GM19324 (cell line): ENCODE measurements at regions not wholly inside any gene's neighbourhood (a gene's known extent, or its start where the extent isn't known, plus 50 kb on each side); places are given as distances from the start of the nearest gene placed in this dataset.
"Not testable (repeated sequence)": the region's sequence is repeated elsewhere in the genome, so short reads cannot be mapped to it uniquely, and the experiment has no call there.

Source experiments
- ATAC-seq: cut with Tn5 transposase; IDR thresholded peaks from one replicate; pipeline ENCODE4 v1.9.1; 2021; ENCODE audit warnings: mild to moderate bottlenecking, moderate library complexity; ENCODE audit not compliant: unreplicated experiment, low FRiP score

DNA sequence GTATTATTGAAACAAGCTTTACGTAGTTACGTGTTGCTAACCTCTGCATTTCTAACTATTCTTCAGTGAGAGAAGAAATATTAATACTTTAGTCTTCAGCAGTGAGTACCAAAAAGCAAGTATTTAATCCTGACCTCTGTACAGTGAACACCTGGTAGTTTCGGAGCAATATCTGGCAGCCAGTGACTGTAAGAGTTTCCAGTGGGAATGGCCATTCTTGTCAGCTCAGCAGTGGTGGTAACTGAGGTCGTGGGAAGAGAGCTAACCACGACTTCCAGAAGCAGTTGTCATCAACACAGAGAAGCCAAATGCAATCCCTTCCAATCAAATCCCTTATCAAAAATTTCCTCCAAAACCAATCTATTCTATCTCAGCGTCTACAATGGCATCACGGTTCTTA, 1500.2 kb upstream of the FLRT2 start:
- ATAC-seq = no peak

GRCh38 chr14:84036840-84037239, 1493.1 kb upstream of the FLRT2 start:
- ATAC-seq = no peak

DNA sequence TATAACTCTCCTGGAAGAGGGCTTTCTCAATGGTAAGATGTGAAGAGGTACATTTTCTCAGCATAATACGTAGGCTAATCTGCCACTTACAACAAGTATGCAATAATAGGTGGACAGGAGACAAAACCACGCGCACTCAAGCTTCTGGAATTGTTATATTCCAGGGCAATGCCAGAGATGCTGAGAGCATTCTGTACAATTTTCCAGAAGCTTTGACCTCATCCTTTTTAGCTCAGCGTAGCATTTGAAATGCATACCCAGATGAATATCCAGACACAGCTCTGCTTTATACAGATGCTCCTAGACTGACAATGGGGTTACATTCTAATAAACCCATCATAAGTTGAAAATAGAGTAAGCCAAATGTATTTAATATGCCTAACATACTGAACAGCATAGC, 1492.4 kb upstream of the FLRT2 start:
- no peak for ATAC-seq

DNA sequence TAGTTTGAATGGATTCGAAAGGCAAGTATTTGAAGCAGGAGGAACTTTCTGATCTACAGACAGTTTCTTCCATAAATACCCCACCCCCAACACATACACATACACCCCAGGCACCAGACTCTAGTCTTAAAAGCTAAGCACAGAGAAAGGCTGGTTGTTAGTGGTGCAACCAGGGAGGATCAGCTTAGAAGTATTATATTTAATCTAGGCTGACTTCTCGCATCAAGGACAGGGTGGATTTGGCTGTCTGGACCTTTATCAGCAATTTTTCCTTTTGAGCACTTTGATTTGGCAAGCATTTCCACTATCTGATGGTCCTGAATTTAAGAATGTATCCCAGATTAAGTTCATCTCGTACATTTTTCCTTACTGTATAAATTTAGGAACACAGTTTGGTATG, 1489.8 kb upstream of the FLRT2 start:
- no peak for ATAC-seq

- ATAC-seq = no peak
Observed at GRCh38 chr14:84041421-84041820, 1488.5 kb upstream of the FLRT2 start.

GRCh38 chr14:84042992-84043391, 1487.0 kb upstream of the FLRT2 start:
- ATAC-seq = no peak

DNA sequence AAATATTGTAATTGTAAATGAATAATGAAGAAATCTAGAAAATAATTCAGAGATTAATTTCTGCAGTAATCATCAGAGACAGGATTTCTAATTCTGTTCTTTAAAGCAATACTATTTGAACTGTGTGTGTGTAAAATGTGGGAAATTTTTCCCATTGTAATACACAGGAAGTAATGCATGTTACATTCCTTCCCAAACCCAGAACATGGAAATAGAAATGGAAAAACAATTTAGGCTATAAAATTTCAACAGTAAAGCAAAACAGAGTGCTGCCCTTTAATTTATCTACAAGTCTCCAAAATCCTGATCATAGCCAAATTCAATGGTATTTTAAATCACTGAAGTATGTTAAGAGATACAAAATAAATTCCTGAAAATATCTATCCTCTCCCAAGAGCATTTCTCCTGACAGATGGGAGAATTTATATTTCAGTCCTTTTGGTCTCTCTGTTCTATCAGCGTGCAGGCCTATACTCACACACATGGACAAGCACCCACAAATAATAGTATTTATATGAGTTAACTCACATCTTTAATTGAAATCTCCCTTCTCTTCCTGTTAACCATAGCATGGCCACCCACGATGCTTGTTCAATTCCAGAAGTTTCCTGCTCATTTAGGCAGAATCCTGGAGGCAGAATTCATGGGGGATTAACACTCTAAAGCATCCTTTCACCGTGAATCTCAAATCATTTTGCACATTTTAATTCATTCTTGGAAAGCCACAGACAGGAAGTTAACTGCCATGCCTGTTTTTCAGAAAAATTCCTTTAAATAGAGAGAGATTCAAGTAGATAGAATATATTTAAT, 1465.4 kb upstream of the FLRT2 start:
- no peak for ATAC-seq

DNA sequence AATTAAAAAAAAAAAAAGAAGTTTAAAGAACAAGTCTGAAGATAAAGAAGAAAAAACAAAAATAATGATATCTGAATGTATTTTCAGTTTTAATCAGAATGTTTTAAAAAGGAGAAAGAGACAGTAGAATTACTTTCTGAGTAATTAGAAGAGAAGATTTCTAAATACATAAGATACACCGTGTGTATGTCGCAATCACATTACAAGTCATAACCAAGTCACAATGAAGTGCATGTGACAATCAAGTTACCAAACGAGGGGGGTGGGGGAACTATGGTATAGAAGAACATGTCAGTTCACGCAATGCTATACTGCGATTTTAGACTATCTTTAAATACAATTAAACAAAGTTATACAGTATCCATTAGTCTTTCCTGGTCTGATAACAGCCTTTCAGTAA, 1464.1 kb upstream of the FLRT2 start:
- ATAC-seq = no peak

DNA sequence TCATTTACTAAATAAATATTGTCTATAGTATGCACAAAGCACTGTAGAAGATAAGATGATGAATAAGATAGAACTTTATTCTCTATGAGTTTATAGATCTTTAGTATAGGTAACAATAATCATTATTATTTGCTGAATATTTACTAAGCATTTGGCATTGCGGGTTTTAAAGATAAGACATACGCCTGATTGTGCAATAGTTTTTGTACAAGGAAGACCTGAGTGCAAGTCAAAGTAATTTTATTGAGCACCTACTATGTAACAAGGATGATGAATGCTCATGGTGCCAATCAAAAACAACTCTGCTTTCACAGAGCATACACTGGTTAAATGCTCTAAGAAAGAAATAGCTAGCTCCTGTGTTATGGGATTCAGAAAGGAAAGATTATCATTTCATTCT, 1461.7 kb upstream of the FLRT2 start:
- no peak for ATAC-seq

DNA sequence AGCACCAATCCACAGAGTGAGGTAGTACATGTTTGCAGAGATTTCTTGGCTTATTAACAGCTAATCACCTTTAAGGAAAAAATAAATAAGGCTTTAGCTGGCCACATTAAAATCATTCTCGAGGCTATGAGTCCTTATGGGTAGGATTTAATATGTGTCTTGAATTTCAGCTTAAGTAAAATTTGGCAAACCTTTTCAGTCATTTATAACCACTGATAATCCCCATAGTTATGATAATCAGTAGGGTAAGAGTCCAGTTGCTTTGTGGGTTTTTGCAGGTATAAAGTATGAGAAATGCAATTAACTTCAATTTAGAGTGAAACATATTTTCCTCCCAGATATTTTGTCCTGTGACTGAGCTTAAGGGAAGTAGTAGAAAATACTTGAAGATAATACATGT, 1458.9 kb upstream of the FLRT2 start:
- ATAC-seq = no peak

DNA sequence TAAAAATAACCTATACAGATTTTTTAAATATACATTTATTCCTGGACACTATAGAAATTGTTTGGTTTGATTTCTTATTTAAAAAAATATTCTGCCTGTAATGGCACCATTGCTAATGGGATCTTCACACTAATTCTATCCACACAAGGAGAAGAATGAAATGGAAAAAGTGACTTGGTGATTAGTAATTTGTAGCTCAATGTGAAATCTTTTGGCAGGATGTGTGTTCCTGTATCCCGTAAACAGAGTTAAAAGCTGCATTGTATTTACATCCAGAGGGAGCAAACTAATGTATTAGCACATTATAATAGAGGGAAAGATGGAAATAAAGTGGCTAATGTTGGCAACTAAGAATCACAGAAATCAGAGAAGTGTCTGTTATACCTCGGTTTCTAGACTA, 1455.3 kb upstream of the FLRT2 start:
- no peak for ATAC-seq

DNA sequence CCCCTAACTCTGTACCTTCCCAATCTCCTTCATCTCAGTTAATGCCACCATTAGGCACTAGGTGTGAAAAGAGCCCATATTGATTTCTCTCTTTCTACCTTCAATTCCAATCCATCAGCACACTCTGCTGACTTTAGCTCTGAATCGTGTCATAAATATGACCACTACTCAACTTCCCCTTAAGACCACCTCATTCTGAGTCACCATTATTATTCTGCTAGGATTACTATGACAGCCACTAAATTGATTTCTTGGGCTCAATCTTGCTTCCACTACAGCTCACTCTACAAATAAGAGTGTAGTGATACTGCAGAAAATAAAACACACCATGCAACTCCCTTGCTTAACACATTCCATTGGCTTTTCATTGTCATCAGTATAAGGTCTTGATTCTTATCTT, 1449.0 kb upstream of the FLRT2 start:
- ATAC-seq = no peak

DNA sequence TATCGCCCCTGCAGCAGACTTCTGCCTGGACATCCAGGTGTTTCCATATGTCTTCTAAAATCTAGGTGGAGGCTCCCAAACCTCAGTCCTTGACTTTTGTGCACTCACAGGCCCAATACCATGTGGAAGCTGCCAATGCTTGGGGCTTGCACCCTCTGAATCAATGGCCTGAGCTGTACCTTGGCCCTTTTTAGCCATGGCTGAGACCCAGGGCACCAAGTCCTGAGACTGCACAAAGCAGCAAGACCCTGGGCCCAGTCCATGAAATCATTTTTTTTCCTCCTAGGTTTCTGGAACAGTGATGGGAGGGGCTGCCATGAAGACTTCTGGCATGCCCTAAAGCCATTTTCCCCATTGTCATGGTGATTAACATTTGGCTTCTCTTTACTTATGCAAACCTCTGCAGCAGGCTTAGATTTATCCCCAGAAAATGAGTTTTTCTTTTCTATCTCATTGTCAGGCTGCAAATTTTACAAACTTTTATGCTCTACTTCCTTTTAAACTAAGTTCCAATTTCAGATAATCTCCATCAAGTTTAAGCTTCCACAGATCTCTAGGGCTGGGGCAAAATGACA, 1445.8 kb upstream of the FLRT2 start:
- no peak for ATAC-seq

DNA sequence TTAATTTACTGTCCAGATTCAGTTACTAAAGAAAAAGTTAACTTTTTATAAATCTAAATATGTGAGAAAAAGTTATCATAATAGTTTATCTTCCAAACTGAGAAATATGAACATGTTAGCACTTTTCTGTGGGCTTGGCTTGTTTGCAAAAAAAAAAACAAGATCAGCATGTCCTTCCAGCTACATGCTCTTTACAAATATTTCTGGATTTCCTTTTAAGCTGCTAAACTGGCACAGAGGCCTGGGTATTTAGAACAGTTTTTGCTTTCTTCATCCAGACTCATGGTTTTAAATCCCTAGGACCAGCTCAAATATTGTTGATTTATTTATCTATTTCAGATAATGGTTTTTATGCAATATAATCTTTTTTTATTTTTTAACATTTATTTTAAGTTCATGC, 1444.5 kb upstream of the FLRT2 start:
- ATAC-seq = no peak

DNA sequence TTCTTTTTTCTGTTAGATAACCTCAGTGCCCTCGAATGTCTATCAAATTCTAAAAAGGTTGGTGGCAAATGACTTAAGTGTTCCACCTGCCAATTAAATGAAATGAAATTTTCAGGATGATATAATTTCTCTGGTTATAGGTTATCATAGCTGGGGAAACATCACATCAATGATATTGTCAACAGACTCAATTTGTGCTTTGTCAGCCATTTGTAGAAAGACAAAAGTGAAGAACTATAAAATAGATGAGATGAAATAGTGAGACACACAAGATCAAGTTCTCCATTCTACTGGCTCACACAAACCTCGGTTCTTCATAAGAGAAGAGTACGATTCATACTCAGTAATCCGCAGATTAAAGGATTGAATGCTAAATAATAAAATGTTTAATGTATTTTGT, 1443.2 kb upstream of the FLRT2 start:
- no peak for ATAC-seq

- ATAC-seq = no peak
Observed at GRCh38 chr14:84087986-84088531, 1441.9 kb upstream of the FLRT2 start.

GRCh38 chr14:84090837-84091236, 1439.1 kb upstream of the FLRT2 start:
- ATAC-seq = no peak

GRCh38 chr14:84095681-84096080, 1434.3 kb upstream of the FLRT2 start:
- no peak for ATAC-seq

- ATAC-seq = no peak
Observed at GRCh38 chr14:84098261-84098660, 1431.7 kb upstream of the FLRT2 start.

GRCh38 chr14:84099560-84099959, 1430.4 kb upstream of the FLRT2 start:
- ATAC-seq = not testable (repeated sequence)

DNA sequence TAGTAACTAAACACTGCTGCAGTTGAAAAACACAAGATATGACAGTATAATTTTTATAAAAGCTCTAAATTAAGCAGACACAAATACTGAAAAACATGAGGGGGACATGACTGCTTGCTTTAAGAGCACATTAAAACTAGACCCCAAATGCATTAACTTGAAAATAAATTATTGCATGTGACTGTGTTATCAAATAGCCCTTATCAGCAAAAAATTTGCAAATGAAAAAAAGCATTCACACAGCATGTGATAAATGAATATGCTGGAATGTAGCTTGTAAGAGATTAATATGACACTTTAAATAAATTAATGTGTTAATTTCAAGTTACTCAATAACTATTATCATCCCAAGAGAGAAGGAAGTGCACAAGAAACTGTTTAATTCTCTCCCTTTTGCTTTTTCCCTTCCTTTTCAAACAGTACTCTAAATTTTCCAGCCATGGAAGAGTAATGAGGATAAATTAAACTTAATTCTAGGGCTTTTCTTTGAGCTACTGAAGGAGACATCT, 1422.1 kb upstream of the FLRT2 start:
- ATAC-seq = no peak
